GM23338 (cell line): ENCODE measurements at regions not wholly inside any gene's neighbourhood (a gene's known extent, or its start where the extent isn't known, plus 50 kb on each side); places are given as distances from the start of the nearest gene placed in this dataset.
A peak's percentile ranks its signal among the peaks of the same experiment; 100 is the strongest.

ENCODE experiments used
- ATAC-seq: fragments of 200-7000 bp; cut with Tn5 transposase; 3 replicates; pipeline ENCODE4 v1.9.1; 2020
- DNase-seq: peaks from one replicate; pipeline ENCODE4 v3.0.0-alpha.2; 2015; ENCODE audit warnings: low spot score
- H2AFZ ChIP-seq: fragments of 200-600 bp; sonication (generic); 2 replicates; pipeline ENCODE4 v1.8.0; 2016; ENCODE audit warnings: antibody characterized with exemption, mild to moderate bottlenecking, moderate library complexity
- H3F3A ChIP-seq: fragments of 200-600 bp; sonication (generic); replicated peaks from 2 replicates; pipeline ENCODE4 v1.8.0; 2017; ENCODE audit warnings: antibody characterized with exemption, mixed run types, low read depth
- H3K27ac ChIP-seq: fragments of 200-600 bp; sonication (generic); 2 replicates; pipeline ENCODE4 v1.6.1; 2016; ENCODE audit warnings: low read depth
- H3K27me3 ChIP-seq: fragments of 200-600 bp; sonication (generic); 2 replicates; pipeline ENCODE4 v1.8.0; 2016; ENCODE audit warnings: mild to moderate bottlenecking, mixed run types, moderate library complexity; ENCODE audit not compliant: insufficient read depth
- H3K36me3 ChIP-seq: fragments of 200-600 bp; sonication (generic); 2 replicates; pipeline ENCODE4 v1.8.0; 2016; ENCODE audit warnings: mild to moderate bottlenecking; ENCODE audit not compliant: insufficient read depth
- H3K4me1 ChIP-seq: fragments of 200-600 bp; sonication (generic); 2 replicates; pipeline ENCODE4 v1.8.0; 2016; ENCODE audit warnings: mild to moderate bottlenecking, moderate library complexity; ENCODE audit not compliant: insufficient read depth
- H3K4me2 ChIP-seq: fragments of 200-600 bp; sonication (generic); 2 replicates; pipeline ENCODE4 v1.7.1; 2017; ENCODE audit warnings: mixed run types
- H3K4me3 ChIP-seq: fragments of 200-600 bp; sonication (generic); 2 replicates; pipeline ENCODE4 v1.6.1; 2016; ENCODE audit warnings: mixed run types
- H3K79me2 ChIP-seq: fragments of 200-600 bp; sonication (generic); replicated peaks from 2 replicates; pipeline ENCODE4 v1.8.0; 2017; ENCODE audit warnings: mild to moderate bottlenecking; ENCODE audit not compliant: insufficient read depth
- H3K9me2 ChIP-seq: fragments of 200-600 bp; sonication (generic); 2 replicates; pipeline ENCODE4 v1.8.0; 2017; ENCODE audit not compliant: insufficient read depth
- H4K20me1 ChIP-seq: fragments of 200-600 bp; sonication (generic); replicated peaks from 2 replicates; pipeline ENCODE4 v1.8.0; 2017; ENCODE audit warnings: mild to moderate bottlenecking; ENCODE audit not compliant: insufficient read depth
- H3K27ac Mint-ChIP-seq: 2 replicates; pipeline ENCODE4 v1.8.0; 2020; ENCODE audit warnings: inconsistent platforms, mild to moderate bottlenecking, moderate library complexity, mixed read lengths
- H3K27me3 Mint-ChIP-seq: 3 replicates; pipeline ENCODE4 v1.8.0; 2022; ENCODE audit warnings: low read depth, mild to moderate bottlenecking, moderate library complexity, mixed read lengths, inconsistent platforms; ENCODE audit not compliant: insufficient read depth, poor library complexity
- H3K36me3 Mint-ChIP-seq: 3 replicates; pipeline ENCODE4 v1.8.0; 2021; ENCODE audit warnings: low read depth, mild to moderate bottlenecking, inconsistent platforms, moderate library complexity, mixed read lengths
- H3K4me1 Mint-ChIP-seq: 3 replicates; pipeline ENCODE4 v1.8.0; 2020; ENCODE audit warnings: mild to moderate bottlenecking, inconsistent platforms, mixed read lengths
- H3K4me3 Mint-ChIP-seq: 3 replicates; pipeline ENCODE4 v1.8.0; 2021; ENCODE audit warnings: moderate library complexity, mild to moderate bottlenecking, inconsistent platforms, mixed read lengths
- H3K9me3 Mint-ChIP-seq: 3 replicates; pipeline ENCODE4 v1.8.0; 2020; ENCODE audit warnings: moderate library complexity, mild to moderate bottlenecking, inconsistent platforms, mixed read lengths
- CREB1 ChIP-seq: fragments of 250-450 bp; sonication (Bioruptor Pico); IDR thresholded peaks from 2 replicates; pipeline ENCODE4 v1.5.0; 2020; ENCODE audit warnings: low read depth, mild to moderate bottlenecking, moderate library complexity
- ETS1 ChIP-seq: IDR thresholded peaks from 2 replicates; pipeline ENCODE4 v1.6.1; 2016; ENCODE audit warnings: antibody characterized with exemption
- EZH2 ChIP-seq: fragments of 200-600 bp; sonication (generic); IDR thresholded peaks from one replicate; pipeline ENCODE4 v1.8.0; 2017; ENCODE audit warnings: antibody characterized with exemption, mild to moderate bottlenecking, low read depth; ENCODE audit not compliant: unreplicated experiment
- EZH2phosphoT487 ChIP-seq: fragments of 200-600 bp; sonication (generic); IDR thresholded peaks from one replicate; pipeline ENCODE4 v1.8.1; 2018; ENCODE audit warnings: antibody characterized with exemption; ENCODE audit not compliant: unreplicated experiment
- JUNB ChIP-seq: IDR thresholded peaks from one replicate; pipeline ENCODE4 v1.6.1; 2016; ENCODE audit warnings: antibody characterized with exemption; ENCODE audit not compliant: unreplicated experiment
- NANOG ChIP-seq: IDR thresholded peaks from 2 replicates; pipeline ENCODE4 v1.6.1; 2016; ENCODE audit warnings: antibody characterized with exemption, borderline replicate concordance
- POLR2AphosphoS5 ChIP-seq: IDR thresholded peaks from 2 replicates; pipeline ENCODE4 v1.6.1; 2016; ENCODE audit warnings: antibody characterized with exemption, low read depth
- STAT1 ChIP-seq: IDR thresholded peaks from one replicate; pipeline ENCODE4 v1.6.1; 2016; ENCODE audit warnings: antibody characterized with exemption; ENCODE audit not compliant: unreplicated experiment
- ZNF114 ChIP-seq: fragments of 250-450 bp; sonication (Bioruptor Pico); IDR thresholded peaks from 2 replicates; pipeline ENCODE4 v1.5.0; 2020; ENCODE audit warnings: mild to moderate bottlenecking, moderate library complexity
- ZNF331 ChIP-seq: fragments of 250-450 bp; sonication (Bioruptor Pico); IDR thresholded peaks from 2 replicates; pipeline ENCODE4 v1.5.0; 2020; ENCODE audit warnings: low read depth, mild to moderate bottlenecking, moderate library complexity
- TF ChIP-seq, protein P1 (sequence below): IDR thresholded peaks from one replicate; pipeline ENCODE4 v1.6.1; 2018; ENCODE audit warnings: antibody characterized with exemption; ENCODE audit not compliant: unreplicated experiment
- TF ChIP-seq, protein P2 (sequence below), 2 experiments: fragments of 200-600 bp in 1 of 2; sonication (generic) in 1 of 2; conservative IDR thresholded peaks; 2 replicates each; pipeline versions ENCODE4 v1.5.1 to v1.6.1; 2016 to 2017; ENCODE audit warnings: antibody characterized with exemption in 2 of 2, low read depth in 2 of 2, mild to moderate bottlenecking in 2 of 2, moderate library complexity in 1 of 2
- TF ChIP-seq, protein P3 (sequence below): fragments of 250-450 bp; sonication (Bioruptor Pico); IDR thresholded peaks from 2 replicates; pipeline ENCODE4 v1.5.0; 2020; ENCODE audit warnings: mild to moderate bottlenecking, moderate library complexity

DNA sequence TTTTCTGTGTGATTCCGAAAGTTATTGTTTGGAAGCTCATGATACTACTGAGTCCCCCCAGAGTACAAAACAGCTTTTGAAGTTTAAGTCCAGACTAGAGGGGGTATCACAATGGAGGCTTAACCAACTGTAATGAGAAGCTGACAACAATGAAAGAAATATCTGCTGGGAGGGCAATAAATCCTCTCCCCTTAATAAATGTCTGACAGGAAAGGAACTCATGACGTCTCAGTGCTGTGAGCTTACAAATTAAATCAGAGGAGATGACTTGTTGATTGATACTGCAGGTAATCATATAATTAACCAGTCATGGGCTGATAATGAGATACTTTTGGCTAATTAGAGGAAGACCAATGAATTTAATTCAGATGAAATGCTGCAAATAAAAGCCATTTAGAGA lies 102.6 kb upstream of the WDR11 start:
- no peak overlapping the region for H3K4me3 ChIP-seq
- no peak overlapping the region for H3K27ac Mint-ChIP-seq
- H3K36me3 Mint-ChIP-seq = no peaks in the 10 kb centered on the region
- H3K27me3 Mint-ChIP-seq = no peaks in the 10 kb centered on the region
- H3K27ac ChIP-seq = no peak overlapping the region
- peaks cover 11% of the 10 kb centered on the region for H3K4me1 Mint-ChIP-seq
- H3K36me3 ChIP-seq = no peaks in the 10 kb centered on the region
- ATAC-seq = no peak
- H3K4me2 ChIP-seq = no peak overlapping the region
- 0 out of 2 replicates have a peak overlapping the region, but pooled peaks have one; percentile 14 for H2AFZ ChIP-seq
- H3K79me2 ChIP-seq = no peaks in the 10 kb centered on the region
- TF ChIP-seq EZH2 = no peak
- no peak for TF ChIP-seq ZNF331 (CRISPR knock-in tag)
- TF ChIP-seq, protein P1, sequence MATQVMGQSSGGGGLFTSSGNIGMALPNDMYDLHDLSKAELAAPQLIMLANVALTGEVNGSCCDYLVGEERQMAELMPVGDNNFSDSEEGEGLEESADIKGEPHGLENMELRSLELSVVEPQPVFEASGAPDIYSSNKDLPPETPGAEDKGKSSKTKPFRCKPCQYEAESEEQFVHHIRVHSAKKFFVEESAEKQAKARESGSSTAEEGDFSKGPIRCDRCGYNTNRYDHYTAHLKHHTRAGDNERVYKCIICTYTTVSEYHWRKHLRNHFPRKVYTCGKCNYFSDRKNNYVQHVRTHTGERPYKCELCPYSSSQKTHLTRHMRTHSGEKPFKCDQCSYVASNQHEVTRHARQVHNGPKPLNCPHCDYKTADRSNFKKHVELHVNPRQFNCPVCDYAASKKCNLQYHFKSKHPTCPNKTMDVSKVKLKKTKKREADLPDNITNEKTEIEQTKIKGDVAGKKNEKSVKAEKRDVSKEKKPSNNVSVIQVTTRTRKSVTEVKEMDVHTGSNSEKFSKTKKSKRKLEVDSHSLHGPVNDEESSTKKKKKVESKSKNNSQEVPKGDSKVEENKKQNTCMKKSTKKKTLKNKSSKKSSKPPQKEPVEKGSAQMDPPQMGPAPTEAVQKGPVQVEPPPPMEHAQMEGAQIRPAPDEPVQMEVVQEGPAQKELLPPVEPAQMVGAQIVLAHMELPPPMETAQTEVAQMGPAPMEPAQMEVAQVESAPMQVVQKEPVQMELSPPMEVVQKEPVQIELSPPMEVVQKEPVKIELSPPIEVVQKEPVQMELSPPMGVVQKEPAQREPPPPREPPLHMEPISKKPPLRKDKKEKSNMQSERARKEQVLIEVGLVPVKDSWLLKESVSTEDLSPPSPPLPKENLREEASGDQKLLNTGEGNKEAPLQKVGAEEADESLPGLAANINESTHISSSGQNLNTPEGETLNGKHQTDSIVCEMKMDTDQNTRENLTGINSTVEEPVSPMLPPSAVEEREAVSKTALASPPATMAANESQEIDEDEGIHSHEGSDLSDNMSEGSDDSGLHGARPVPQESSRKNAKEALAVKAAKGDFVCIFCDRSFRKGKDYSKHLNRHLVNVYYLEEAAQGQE = no peak
- no peak for TF ChIP-seq CREB1
- TF ChIP-seq, protein P2, sequence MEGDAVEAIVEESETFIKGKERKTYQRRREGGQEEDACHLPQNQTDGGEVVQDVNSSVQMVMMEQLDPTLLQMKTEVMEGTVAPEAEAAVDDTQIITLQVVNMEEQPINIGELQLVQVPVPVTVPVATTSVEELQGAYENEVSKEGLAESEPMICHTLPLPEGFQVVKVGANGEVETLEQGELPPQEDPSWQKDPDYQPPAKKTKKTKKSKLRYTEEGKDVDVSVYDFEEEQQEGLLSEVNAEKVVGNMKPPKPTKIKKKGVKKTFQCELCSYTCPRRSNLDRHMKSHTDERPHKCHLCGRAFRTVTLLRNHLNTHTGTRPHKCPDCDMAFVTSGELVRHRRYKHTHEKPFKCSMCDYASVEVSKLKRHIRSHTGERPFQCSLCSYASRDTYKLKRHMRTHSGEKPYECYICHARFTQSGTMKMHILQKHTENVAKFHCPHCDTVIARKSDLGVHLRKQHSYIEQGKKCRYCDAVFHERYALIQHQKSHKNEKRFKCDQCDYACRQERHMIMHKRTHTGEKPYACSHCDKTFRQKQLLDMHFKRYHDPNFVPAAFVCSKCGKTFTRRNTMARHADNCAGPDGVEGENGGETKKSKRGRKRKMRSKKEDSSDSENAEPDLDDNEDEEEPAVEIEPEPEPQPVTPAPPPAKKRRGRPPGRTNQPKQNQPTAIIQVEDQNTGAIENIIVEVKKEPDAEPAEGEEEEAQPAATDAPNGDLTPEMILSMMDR (conservative IDR thresholded peaks at IDR 0.05; ENCODE audit: low read depth in 2 of 2) = no peak
- TF ChIP-seq POLR2AphosphoS5 = no peak
- TF ChIP-seq, protein P3, sequence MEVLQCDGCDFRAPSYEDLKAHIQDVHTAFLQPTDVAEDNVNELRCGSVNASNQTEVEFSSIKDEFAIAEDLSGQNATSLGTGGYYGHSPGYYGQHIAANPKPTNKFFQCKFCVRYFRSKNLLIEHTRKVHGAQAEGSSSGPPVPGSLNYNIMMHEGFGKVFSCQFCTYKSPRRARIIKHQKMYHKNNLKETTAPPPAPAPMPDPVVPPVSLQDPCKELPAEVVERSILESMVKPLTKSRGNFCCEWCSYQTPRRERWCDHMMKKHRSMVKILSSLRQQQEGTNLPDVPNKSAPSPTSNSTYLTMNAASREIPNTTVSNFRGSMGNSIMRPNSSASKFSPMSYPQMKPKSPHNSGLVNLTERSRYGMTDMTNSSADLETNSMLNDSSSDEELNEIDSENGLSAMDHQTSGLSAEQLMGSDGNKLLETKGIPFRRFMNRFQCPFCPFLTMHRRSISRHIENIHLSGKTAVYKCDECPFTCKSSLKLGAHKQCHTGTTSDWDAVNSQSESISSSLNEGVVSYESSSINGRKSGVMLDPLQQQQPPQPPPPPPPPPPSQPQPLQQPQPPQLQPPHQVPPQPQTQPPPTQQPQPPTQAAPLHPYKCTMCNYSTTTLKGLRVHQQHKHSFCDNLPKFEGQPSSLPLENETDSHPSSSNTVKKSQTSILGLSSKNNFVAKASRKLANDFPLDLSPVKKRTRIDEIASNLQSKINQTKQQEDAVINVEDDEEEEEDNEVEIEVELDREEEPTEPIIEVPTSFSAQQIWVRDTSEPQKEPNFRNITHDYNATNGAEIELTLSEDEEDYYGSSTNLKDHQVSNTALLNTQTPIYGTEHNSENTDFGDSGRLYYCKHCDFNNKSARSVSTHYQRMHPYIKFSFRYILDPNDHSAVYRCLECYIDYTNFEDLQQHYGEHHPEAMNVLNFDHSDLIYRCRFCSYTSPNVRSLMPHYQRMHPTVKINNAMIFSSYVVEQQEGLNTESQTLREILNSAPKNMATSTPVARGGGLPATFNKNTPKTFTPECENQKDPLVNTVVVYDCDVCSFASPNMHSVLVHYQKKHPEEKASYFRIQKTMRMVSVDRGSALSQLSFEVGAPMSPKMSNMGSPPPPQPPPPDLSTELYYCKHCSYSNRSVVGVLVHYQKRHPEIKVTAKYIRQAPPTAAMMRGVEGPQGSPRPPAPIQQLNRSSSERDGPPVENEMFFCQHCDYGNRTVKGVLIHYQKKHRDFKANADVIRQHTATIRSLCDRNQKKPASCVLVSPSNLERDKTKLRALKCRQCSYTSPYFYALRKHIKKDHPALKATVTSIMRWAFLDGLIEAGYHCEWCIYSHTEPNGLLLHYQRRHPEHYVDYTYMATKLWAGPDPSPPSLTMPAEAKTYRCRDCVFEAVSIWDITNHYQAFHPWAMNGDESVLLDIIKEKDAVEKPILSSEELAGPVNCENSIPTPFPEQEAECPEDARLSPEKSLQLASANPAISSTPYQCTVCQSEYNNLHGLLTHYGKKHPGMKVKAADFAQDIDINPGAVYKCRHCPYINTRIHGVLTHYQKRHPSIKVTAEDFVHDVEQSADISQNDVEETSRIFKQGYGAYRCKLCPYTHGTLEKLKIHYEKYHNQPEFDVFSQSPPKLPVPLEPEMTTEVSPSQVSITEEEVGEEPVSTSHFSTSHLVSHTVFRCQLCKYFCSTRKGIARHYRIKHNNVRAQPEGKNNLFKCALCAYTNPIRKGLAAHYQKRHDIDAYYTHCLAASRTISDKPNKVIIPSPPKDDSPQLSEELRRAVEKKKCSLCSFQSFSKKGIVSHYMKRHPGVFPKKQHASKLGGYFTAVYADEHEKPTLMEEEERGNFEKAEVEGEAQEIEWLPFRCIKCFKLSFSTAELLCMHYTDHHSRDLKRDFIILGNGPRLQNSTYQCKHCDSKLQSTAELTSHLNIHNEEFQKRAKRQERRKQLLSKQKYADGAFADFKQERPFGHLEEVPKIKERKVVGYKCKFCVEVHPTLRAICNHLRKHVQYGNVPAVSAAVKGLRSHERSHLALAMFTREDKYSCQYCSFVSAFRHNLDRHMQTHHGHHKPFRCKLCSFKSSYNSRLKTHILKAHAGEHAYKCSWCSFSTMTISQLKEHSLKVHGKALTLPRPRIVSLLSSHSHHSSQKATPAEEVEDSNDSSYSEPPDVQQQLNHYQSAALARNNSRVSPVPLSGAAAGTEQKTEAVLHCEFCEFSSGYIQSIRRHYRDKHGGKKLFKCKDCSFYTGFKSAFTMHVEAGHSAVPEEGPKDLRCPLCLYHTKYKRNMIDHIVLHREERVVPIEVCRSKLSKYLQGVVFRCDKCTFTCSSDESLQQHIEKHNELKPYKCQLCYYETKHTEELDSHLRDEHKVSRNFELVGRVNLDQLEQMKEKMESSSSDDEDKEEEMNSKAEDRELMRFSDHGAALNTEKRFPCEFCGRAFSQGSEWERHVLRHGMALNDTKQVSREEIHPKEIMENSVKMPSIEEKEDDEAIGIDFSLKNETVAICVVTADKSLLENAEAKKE (CRISPR knock-in tag) = no peak
- TF ChIP-seq NANOG = no peak
- no peak for TF ChIP-seq STAT1
- no peak for TF ChIP-seq JUNB
- no peak for TF ChIP-seq EZH2phosphoT487
- no peak for TF ChIP-seq ZNF114 (CRISPR knock-in tag)
- TF ChIP-seq ETS1 = no peak
- H3F3A ChIP-seq = no peaks in the 10 kb centered on the region
- no peak overlapping the region for H3K4me3 Mint-ChIP-seq
- H3K9me3 Mint-ChIP-seq = no peaks in the 10 kb centered on the region
- peaks cover 7% of the 10 kb centered on the region; the same call in 1 of the 2 replicates for H3K9me2 ChIP-seq
- H3K4me1 ChIP-seq = no peaks in the 10 kb centered on the region; the same call in none of the 2 replicates
- no peaks in the 10 kb centered on the region for H3K27me3 ChIP-seq
- no peak for DNase-seq
- no peaks in the 10 kb centered on the region for H4K20me1 ChIP-seq
